ENCODE measurements at regions not wholly inside any gene's neighbourhood (a gene's known extent, or its start where the extent isn't known, plus 50 kb on each side); places are given as distances from the start of the nearest gene placed in this dataset.

DNA sequence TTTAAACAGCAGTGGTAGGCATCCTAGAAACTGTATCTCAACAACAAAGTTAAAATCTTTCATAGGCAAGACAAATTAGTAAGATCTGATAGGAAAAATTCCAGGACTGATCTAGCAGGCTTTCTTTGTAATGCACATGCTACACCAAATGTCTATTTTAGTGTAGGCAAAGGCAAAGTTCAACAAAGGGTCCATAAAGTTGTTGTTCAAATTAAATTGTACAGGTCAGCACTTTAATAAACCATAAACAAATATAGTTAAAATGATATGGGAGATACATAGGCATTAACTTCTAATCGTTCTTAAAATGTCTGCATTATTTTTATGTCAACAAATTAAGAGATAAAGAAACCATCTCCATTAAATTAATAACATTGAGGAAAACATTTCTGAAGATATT lies 413.0 kb downstream of the TUSC7 start:
- H3K4me1 ChIP-seq (ENCODE audit: low read depth, poor library complexity, severe bottlenecking): no peaks in the 10 kb centered on the region
- H3K4me2 ChIP-seq: no peak overlapping the region
- no peaks in the 10 kb centered on the region for H3K36me3 ChIP-seq (ENCODE audit: insufficient read depth)
- no peaks in the 10 kb centered on the region for H3K27me3 ChIP-seq (ENCODE audit: insufficient read depth, low read depth)
- H2AFZ ChIP-seq (ENCODE audit: low read depth): no peak overlapping the region
- H4K20me1 ChIP-seq (ENCODE audit: insufficient read depth): no peaks in the 10 kb centered on the region
- TF ChIP-seq, protein P1, sequence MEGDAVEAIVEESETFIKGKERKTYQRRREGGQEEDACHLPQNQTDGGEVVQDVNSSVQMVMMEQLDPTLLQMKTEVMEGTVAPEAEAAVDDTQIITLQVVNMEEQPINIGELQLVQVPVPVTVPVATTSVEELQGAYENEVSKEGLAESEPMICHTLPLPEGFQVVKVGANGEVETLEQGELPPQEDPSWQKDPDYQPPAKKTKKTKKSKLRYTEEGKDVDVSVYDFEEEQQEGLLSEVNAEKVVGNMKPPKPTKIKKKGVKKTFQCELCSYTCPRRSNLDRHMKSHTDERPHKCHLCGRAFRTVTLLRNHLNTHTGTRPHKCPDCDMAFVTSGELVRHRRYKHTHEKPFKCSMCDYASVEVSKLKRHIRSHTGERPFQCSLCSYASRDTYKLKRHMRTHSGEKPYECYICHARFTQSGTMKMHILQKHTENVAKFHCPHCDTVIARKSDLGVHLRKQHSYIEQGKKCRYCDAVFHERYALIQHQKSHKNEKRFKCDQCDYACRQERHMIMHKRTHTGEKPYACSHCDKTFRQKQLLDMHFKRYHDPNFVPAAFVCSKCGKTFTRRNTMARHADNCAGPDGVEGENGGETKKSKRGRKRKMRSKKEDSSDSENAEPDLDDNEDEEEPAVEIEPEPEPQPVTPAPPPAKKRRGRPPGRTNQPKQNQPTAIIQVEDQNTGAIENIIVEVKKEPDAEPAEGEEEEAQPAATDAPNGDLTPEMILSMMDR (conservative IDR thresholded peaks at IDR 0.05; ENCODE audit: low read depth, low read length): no peak
- H3K79me2 ChIP-seq (ENCODE audit: insufficient read depth, low read depth): no peaks in the 10 kb centered on the region
- H3K9ac ChIP-seq: no peak overlapping the region
- H3K27ac ChIP-seq: no peak overlapping the region
- no peak overlapping the region for H3K4me3 ChIP-seq (IDR thresholded peaks at IDR 0.05; ENCODE audit: insufficient read depth, low read depth, low read length)

DNA sequence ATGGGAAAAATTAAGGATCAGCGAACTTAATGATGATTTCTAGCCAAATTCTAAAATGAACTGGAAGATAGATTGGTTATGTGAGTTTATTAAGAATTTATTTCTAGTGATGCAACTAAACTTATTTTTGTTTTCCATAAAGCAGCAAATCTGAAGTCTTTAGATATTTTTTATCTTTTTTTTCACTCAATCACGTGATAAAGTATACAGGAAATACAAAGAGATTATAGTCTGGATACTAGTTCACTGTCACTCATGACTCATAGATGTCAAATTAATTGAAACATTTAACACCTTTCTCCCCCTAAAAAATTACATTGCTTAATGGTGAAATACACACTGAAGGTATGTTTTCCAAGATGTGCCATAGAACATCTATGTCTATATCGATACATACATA lies 416.9 kb downstream of the TUSC7 start:
- Histone ChIP-seq H3K79me2 (ENCODE audit: insufficient read depth, low read depth) (no peaks in the 10 kb centered on the region), H2AFZ (ENCODE audit: low read depth) (no peak overlapping the region), H3K9ac (no peak overlapping the region), H3K4me3 (IDR thresholded peaks at IDR 0.05; ENCODE audit: insufficient read depth, low read depth, low read length) (no peak overlapping the region), H3K27me3 (ENCODE audit: insufficient read depth, low read depth) (no peaks in the 10 kb centered on the region), H3K4me2 (no peak overlapping the region), H3K4me1 (ENCODE audit: low read depth, poor library complexity, severe bottlenecking) (no peaks in the 10 kb centered on the region), H4K20me1 (ENCODE audit: insufficient read depth) (no peaks in the 10 kb centered on the region), H3K36me3 (ENCODE audit: insufficient read depth) (no peaks in the 10 kb centered on the region), H3K27ac (no peak overlapping the region)
- TF ChIP-seq, protein P1 (conservative IDR thresholded peaks at IDR 0.05; ENCODE audit: low read depth, low read length): no peak

DNA sequence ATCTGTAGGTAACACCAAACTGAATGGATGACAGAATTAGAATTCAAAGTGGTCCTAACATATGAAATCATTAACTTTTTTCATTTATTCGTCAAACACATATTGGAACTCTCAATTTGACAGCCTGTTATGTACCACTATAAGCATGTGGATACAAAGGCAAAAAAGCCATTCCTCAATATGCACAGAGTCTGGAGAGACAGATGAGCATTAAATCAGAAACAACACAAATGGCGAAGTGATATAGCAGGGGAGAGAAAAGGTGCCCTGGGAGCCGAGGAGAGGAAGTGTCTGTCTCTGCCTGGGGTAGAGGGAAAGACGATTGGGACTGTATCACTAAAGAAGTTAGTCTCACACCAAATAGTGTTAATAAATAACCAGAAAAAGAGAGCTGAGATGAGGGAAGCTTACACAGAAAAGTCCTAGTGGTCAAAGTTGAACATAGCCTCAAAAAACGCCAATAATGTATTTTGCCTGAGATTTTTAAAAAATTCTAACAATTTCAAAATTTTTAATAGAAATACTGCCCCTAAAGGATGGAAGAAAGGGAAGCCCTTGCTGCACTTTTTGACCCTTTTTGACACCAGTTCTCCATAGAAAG lies 417.5 kb downstream of the TUSC7 start:
- Histone ChIP-seq H3K79me2 (ENCODE audit: insufficient read depth, low read depth) (no peaks in the 10 kb centered on the region), H3K4me2 (no peak overlapping the region), H4K20me1 (ENCODE audit: insufficient read depth) (no peaks in the 10 kb centered on the region), H3K36me3 (ENCODE audit: insufficient read depth) (no peaks in the 10 kb centered on the region), H3K27ac (no peak overlapping the region), H3K9ac (no peak overlapping the region), H3K27me3 (ENCODE audit: insufficient read depth, low read depth) (no peaks in the 10 kb centered on the region), H3K4me1 (ENCODE audit: low read depth, poor library complexity, severe bottlenecking) (no peaks in the 10 kb centered on the region), H3K4me3 (IDR thresholded peaks at IDR 0.05; ENCODE audit: insufficient read depth, low read depth, low read length) (no peak overlapping the region), H2AFZ (ENCODE audit: low read depth) (no peak overlapping the region)
- TF ChIP-seq, protein P1 (conservative IDR thresholded peaks at IDR 0.05; ENCODE audit: low read depth, low read length): no peak

DNA sequence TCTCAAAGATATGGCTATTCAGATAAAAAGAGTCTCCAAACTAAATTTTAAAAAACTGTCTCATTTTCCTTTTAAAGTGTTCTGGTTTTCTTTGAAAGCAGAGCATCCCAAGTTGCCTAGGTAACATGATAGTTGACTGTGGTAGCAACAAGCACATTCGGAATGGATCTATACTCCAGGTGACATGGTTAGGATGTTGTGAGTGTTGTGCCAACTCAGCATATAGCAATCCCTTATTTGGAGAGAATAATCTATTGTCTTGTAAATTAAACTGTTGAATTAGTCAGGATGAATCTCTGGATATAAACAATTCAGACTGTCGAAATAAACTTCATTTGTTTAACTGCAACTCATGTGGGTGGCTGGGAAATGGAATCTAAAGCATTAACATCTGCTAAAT lies 418.6 kb downstream of the TUSC7 start:
- Histone ChIP-seq H3K27ac (no peak overlapping the region), H3K4me2 (no peak overlapping the region), H3K79me2 (ENCODE audit: insufficient read depth, low read depth) (no peaks in the 10 kb centered on the region), H3K4me3 (IDR thresholded peaks at IDR 0.05; ENCODE audit: insufficient read depth, low read depth, low read length) (no peak overlapping the region), H3K4me1 (ENCODE audit: low read depth, poor library complexity, severe bottlenecking) (no peaks in the 10 kb centered on the region), H3K9ac (no peak overlapping the region), H3K27me3 (ENCODE audit: insufficient read depth, low read depth) (no peaks in the 10 kb centered on the region), H3K36me3 (ENCODE audit: insufficient read depth) (no peaks in the 10 kb centered on the region), H4K20me1 (ENCODE audit: insufficient read depth) (no peaks in the 10 kb centered on the region), H2AFZ (ENCODE audit: low read depth) (no peak overlapping the region)
- TF ChIP-seq, protein P1 (conservative IDR thresholded peaks at IDR 0.05; ENCODE audit: low read depth, low read length): no peak

Data from KMS-11 (cell line).